NOMO-1 (cell line): ENCODE measurements at regions not wholly inside any gene's neighbourhood (a gene's known extent, or its start where the extent isn't known, plus 50 kb on each side); places are given as distances from the start of the nearest gene placed in this dataset.

Source experiments
- DNase-seq, 2 experiments: peaks; one replicate each; lab custom pipeline; 2025; ENCODE audit not compliant: unreplicated experiment in 2 of 2; lab: John Stamatoyannopoulos, UW

- DNase-seq, result no peak
Observed at GRCh38 chr7:68547799-68548198, 1050.5 kb upstream of the AUTS2 start.

- DNase-seq, result no peak
Observed at GRCh38 chr7:68550027-68550426, 1048.2 kb upstream of the AUTS2 start.

GRCh38 chr7:68550635-68551034 is 1047.6 kb upstream of the AUTS2 start:
- no peak for DNase-seq

DNA sequence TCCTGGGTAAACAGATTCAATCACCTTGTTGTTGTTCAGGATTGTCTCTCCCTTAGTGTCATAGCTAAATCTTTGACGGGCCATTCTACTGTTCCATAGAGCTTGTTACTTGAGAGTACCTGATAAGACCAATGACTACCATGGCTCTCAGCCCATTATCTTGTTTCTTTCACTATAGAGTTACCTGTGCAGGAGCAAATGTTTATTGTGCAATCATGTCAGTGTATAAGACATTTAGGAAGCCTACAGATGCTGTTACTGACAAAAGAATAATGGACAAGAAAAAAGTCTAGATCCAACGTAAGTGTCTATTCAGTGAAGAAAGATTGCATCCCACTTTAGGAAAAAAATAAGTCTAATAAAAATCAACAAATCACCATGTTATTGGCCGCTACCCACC is 1041.7 kb upstream of the AUTS2 start:
- DNase-seq, result no peak

DNA sequence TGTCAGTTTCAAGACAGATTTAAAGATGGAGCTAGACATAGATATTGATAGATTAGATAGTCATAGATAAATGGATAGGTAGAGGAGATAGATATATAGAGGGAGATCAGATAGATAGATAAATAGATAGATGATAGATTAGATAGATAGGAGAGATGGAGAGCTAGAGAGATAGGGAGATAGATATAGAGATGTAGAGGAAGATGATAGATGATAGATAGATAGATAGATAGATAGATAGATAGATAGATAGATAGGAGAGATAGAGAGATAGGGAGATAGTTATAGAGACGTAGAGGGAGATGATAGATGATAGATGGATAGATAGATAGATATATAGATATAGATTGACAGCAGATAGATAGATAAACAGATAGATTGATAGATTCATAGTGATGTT is 1038.8 kb upstream of the AUTS2 start:
- DNase-seq, result no peak

- no peak for DNase-seq
Observed at GRCh38 chr7:68562323-68562899, 1035.9 kb upstream of the AUTS2 start.

DNA sequence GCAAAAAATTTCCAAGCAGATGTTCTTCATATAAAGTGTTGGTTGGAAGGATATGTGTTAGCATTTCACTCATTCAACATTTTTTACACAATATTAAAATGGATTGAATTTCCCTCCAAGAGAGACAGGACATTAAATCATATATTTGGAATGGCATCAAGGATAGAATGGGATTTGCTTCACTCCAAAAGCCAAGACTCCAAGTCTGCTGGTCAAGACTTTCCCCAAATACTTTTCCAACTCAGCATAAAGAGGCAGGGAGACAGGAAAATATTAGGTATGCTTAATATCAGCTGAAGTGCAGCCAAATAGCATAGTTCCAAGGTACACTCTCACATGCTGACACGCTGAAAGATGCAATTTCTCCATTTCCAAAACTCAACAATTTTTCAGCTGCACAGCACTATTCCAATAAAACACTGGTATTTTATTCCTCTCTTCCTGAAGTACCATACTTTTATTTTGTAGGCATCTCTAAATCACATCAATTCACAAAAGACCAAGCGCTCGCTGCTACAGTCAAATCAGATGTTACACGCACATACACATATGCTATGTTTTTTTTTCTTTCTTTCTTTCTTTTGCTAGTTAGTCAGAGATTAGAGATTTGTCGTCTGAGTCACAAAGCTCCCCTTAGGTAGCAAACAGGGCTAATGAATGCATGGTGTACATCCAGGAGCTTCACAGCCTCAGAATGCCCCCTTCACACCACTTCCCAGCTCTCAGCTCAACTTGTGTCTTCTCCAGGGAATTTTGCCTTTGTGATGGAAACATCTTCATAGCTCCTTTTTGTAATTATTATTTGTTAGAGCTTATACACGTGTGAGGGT is 1033.8 kb upstream of the AUTS2 start:
- DNase-seq, result no peak

- DNase-seq, result no peak
Observed at GRCh38 chr7:68571286-68571685, 1027.0 kb upstream of the AUTS2 start.

DNA sequence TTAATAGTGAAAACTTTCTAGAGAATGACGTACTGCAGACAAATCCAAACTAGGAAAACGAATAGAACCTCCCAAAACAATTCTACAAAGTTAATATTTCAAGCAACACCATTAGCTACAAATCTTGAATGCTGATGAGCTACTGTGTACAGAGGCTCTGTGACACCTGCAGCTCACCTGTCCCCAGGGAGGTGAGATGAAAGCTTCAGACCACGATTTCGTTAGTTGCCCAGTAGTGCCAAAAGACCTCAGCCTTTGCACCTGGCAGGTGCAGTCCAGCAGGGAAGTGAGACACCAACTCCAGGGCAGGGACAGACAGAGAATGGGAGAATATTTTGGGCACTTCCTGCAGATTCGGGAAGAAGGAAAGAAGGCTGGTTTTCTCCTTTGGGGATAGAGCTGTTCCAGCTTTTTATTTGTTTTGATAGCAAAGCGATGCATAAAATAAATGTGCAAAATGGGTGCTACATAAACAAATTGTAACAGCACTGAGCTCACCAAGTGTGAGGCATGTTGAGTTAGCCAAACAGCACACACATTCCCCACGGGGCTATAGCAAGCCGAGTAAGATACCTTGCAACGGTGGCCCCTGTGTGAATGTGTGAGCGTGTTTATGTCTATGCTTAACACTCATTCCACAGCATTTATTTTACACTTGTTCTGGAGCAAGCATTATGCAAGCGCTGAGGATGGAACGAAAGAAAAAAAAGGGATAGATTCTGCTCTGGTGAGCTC is 1024.8 kb upstream of the AUTS2 start:
- DNase-seq, result no peak

DNA sequence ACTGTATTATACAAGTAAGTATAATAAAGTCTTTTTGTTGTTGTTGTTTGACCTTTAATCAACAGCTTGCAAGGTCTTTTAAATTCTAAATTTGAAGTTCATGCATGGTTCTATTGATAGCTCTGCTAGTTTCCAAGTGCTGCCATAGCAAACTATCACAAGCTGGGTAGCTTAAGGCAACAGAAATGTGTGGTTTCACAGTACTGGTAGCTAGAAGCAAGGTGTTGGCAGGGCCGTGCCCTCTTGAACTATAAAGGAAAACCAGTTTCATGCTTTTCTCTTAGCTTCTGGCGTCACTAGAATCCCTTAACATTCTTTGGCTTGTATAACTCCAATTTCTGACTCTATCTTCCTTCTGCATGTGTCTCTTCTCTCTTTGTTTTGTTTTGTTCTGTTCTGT is 1021.9 kb upstream of the AUTS2 start:
- no peak for DNase-seq

- DNase-seq, result no peak
Observed at GRCh38 chr7:68581417-68581816, 1016.9 kb upstream of the AUTS2 start.

DNA sequence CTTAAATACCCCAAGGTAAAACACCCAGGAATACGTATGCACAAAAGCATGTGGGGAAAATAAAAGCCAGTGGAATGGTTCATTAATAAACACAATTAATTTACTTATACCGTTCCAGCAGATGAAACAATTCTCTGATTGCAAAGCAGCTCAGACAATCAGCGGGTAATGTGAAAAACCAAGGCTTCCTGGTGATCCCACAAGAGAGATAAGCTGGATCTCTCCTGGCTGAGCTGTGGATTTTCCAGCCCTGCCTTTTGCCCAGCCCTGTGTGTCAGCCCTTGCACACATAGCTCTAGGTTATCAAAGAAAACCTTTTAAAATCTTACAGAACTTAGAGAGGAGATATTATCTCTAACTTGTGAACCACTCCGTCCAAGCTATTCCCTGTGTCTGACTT is 1010.7 kb upstream of the AUTS2 start:
- no peak for DNase-seq

DNA sequence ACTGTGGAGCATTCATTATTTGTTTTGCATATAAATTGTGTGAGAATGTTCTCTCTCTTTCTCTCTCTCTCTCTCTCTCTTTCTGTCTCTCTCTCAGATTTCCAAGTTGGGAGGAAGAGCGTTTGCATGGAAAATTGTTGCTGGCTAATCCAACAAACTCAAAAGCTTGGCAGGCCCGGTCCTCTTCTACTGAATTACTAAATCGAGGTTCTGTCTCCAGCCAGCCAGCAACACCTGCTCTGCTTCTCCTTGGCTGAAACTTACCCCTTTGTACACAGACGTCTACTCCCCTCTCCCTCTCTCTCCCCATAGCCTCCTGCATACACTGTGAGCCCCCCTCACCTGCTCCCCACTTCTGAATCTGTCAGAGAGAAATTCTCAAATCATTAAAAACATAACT is 996.4 kb upstream of the AUTS2 start:
- no peak for DNase-seq

- DNase-seq, result no peak
Observed at GRCh38 chr7:68604541-68604940, 993.7 kb upstream of the AUTS2 start.

DNA sequence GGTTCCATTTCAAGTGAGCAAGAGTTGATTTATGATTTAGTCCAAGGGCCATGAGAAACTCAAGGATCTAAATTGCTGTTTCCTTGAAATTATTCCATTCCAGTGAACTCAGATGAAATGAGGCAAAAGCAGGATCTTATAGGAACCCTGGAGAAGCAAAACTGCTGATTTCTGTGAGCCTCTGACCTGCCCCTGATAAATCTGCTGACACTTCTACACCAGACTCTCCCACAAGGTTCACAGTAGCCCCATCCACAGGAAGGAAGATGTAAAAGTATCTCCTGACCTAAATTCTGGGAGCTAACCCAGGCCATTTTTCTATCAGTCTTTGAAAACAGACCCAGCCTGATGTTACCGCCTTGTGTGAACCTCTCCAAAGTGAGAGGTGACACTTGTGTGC is 987.6 kb upstream of the AUTS2 start:
- no peak for DNase-seq

DNA sequence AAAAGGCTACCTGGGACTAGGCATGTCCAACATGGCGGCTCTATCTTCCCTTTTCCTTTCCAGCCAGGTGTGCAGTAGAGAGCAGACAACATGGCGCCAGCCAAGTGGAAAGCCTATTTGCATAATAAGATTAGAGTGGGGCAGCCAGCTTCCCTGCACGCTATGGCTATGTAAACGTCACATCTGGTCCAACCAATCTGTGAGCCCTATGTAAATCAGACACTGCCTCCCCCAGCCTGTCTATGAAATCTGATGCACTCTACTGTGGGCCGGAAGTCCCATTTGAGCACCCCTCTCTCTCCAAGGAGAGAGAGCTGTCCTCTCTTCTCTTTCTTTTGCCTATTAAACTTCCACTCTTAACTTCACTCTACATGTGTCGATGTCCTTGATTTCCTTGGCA is 984.9 kb upstream of the AUTS2 start:
- DNase-seq, result no peak

DNA sequence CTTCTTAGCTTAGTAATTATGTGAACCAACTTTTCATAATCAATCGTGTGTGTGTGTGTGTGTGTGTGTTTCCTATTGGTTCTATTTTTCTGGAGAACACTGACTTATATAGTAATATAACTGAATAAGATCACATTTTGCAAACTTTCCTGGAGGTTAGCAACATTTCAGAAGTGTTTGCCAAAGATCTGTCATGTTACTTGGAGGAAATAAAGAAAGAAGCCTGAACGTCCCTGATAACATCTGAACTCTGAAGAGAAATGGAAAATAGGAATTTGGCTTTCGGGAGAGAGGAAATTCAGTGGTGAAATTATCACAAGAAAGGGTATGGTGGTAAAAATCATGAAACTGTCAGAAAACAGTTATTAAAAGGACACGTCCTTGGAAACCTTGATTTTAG is 984.4 kb upstream of the AUTS2 start:
- DNase-seq, result no peak

GRCh38 chr7:68619526-68619925 is 978.7 kb upstream of the AUTS2 start:
- DNase-seq, result no peak

GRCh38 chr7:68622500-68622899 is 975.8 kb upstream of the AUTS2 start:
- no peak for DNase-seq

GRCh38 chr7:68623030-68623429 is 975.2 kb upstream of the AUTS2 start:
- no peak for DNase-seq

GRCh38 chr7:68627247-68627864 is 970.9 kb upstream of the AUTS2 start:
- DNase-seq, result no peak
